NCI-H2196 (cell line): ENCODE measurements at regions not wholly inside any gene's neighbourhood (a gene's known extent, or its start where the extent isn't known, plus 50 kb on each side); places are given as distances from the start of the nearest gene placed in this dataset.
"Not testable (repeated sequence)": the region's sequence is repeated elsewhere in the genome, so short reads cannot be mapped to it uniquely, and the experiment has no call there.

Experiments
- DNase-seq: peaks from one replicate; lab custom pipeline; 2025; ENCODE audit not compliant: unreplicated experiment; lab: John Stamatoyannopoulos, UW

- DNase-seq, result no peak
These were observed 598.4 kb downstream of the CHSY3 start for GRCh38 chr5:130502702-130503101.

DNA sequence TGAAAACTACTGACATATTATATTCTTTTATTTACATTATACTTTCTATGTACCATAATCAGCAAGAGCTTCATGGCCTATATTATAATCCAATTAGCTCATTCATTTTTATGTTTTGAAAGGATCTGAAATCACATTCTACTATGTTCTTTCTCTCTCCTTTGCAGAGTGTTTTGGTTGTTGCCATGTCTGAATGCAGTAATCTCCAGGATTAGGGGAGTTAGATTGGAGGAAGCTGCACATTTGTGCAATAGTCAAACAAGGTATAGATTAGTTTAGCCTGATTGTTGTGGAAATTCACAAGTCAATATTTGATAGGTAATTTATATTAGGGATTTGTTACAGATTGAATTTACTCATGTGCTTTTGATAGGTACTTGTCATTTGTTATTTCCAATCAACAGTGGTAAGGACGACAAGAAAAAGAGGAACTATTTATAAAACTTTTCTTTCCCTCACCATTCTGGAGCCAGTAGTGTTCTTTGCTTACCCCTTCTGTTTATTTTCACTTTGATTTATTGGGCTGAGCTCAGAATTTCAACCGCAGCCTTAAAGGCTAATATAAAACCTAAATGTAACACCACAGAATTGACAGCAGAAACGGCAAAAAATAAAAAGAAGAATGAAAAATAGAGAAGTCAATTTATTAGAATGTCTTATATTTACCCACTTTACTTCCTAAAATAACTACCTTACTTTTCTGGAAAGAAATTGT is 597.0 kb downstream of the CHSY3 start:
- DNase-seq, result no peak

DNA sequence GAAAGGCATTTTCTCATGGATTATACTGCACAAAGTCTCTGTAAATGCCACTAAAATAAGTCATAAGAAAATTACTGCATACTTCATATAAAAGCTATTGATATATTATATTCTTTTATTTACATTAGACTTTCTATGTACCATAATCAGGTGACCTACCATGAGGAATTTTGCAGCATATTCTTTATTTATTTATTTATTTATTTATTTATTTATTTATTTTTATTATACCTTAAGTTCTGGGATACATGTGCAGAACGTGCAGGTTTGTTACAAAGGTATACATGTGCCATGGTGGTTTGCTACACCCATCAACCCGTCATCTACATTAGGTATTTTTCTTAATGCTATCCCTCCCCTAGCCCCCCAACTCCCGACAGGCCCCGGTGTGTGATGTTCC is 596.2 kb downstream of the CHSY3 start:
- not testable (repeated sequence) for DNase-seq

DNA sequence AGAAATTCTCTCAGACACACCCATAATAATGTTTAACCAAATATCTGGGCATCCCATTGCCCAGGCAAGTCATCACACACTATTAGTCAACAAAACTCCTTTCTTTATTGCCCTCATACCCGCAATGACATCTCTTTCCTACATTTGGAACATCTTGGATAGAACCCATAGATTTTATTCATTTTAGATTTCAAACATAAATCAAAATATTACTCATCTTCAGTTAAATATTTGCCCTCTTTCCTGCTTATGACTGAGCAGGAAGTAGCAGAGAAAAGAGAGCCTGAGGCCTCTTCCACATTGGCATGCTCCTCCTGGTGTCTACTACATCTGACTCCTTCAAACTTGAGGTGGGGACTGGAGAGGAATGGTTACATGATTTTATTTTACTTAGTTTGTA is 592.0 kb downstream of the CHSY3 start:
- DNase-seq, result no peak

DNA sequence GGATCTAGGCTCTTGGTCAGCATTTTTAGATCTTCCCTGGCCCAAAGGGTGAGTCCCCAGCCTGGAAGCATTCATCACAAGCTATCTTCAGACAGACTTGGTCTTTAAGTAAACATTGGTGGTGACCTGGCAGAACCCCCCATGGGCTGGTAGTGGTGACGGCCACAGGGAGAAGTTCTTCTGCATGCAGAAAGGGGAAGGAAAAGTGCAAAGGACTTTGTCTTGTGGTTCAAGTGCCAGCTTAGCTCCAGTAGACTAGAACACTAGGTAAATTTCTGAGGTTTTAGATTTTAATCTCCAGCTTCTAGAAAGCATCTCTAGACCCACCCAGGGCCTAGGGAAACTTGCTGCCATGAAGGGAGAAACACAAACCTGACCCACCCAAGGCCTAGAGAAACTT is 584.0 kb downstream of the CHSY3 start:
- DNase-seq, result no peak

GRCh38 chr5:130479045-130479804 is 575.0 kb downstream of the CHSY3 start:
- DNase-seq, result no peak

DNA sequence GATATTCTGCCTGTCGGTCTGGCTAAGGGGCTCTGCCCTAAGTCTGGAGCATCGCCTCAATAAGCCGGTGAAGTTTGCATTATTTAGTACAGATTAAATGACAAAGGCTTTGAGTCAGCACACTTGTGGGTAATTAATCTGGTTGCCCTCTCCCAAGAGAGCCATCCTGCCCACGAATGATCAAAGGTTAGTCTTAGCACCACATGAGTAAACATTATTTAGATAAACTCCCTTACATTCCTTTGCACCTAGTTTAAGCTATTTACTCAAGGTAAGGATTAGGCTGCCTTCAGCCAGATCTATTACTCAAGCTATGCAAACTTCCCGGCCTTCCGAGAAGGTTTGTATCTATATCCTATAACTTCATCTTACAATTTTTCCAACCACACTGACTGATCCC is 572.1 kb downstream of the CHSY3 start:
- no peak for DNase-seq

- no peak for DNase-seq
These were observed 558.3 kb downstream of the CHSY3 start for GRCh38 chr5:130462516-130462915.

- no peak for DNase-seq
These were observed 550.9 kb downstream of the CHSY3 start for GRCh38 chr5:130455175-130455574.

GRCh38 chr5:130452744-130453143 is 548.5 kb downstream of the CHSY3 start:
- no peak for DNase-seq

DNA sequence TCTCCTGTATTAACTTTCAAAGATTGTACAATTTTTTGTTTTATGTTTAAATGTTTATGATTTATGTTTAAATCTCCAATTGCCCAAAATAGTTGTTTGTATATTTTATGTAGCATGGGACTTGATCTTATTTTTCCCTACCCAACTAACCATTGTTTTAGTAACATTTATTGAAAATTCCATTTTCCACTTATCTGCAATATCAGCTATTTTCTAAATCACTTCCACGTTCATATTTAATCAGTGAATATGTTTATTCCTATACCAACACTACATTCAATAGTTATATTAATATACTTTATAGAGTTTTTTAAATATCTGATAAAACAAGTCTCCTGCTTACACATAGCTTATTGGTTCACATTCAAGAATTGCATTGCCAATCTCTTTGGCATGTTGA is 532.2 kb downstream of the CHSY3 start:
- DNase-seq, result no peak

GRCh38 chr5:130427222-130427955 is 523.1 kb downstream of the CHSY3 start:
- DNase-seq, result no peak

- no peak for DNase-seq
These were observed 521.2 kb downstream of the CHSY3 start for GRCh38 chr5:130425424-130425823.

DNA sequence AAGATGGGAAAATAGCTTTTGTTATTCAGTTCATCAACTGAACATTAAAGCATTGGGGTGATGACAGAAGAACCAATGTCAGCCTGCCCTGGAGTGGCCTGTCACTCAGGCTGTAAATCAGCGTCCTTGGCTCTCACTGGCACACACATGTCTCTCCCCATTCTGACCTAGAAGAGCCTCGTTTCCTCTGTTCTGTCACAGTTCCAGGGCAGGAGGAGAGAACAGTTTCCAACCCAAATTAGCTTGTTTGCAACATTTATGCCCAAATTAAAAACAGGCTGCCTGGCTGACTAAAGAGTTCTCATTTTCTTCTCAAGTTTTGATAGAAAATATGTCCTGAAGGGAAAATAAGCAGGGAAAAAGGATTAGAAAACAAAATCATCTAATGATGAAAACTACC is 520.1 kb downstream of the CHSY3 start:
- DNase-seq, result no peak

DNA sequence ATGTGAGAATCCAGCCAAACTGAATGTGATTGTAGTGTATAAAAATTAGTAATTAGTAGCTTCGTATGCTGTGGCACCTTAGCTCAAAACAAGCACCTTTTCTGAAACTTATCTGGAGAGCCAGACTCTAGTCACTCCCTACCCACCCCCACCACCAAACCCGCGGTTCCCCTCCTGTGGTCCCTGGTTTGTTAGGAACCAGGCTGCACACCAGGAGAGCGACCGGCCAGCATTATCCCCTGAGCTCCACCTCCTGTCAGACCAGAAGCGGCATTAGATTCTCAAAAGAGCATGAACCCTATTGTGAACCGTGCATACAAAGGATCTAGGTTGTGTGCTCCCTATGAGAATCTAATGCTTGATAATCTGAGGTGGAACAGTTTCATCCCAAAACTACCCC is 498.6 kb downstream of the CHSY3 start:
- DNase-seq, result no peak

DNA sequence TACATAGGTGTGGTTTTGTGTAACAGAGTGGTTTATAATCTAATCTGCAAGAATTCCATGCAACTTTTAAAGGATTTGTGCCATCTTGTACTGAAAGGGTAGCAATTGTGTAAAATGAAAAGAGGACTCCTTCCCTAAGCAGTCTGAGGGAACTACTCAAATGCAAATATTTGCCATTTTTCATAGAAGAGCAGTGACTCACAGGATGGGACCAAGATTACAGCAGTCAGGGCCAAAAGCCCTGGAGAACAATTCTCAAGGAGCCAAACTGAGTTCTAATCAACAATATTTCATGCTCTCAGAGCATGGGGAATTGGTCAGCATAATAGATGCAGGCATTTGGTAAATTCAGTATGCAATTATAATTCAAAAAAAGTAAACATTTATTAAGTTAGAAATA is 495.8 kb downstream of the CHSY3 start:
- DNase-seq, result no peak

DNA sequence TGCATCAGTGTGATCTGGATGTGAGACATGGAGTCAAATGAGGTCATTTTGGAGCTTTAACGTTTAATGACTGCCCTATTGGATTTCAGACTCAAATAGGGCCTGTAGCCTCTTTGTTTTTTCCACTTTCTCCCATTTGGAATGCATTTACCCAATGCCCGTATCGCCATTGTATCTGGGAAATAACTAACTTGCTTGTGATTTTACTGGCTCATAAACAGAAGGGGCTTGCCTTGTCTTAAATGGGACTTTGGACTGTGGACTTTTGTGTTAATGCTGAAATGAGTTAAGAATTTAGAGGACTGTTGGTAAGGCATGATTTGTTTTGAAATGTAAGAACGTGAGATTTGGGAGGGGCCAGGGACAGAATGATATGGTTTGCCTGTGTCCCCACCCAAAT is 494.6 kb downstream of the CHSY3 start:
- no peak for DNase-seq

GRCh38 chr5:130397727-130398126 is 493.5 kb downstream of the CHSY3 start:
- not testable (repeated sequence) for DNase-seq

DNA sequence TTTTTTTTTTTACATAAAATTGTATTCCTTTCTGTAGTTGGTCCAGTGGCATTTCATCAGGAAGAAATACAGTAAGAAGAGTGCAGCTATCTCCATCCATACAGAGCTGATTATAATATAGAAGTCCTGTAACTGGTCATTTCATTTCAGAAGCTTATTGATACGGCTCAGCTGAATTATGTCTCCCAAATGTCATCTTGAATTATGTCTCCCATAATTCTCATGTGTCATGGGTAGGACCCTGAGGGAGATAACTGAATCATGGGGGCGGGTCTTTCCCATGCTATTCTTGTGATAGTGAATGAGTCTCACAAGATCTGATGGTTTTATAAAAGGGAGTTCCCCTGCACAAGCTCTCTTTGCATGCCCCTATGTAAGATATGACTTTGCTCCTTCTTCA is 492.9 kb downstream of the CHSY3 start:
- DNase-seq, result no peak

- DNase-seq, result not testable (repeated sequence)
These were observed 487.5 kb downstream of the CHSY3 start for GRCh38 chr5:130391727-130392264.

- DNase-seq, result no peak
These were observed 481.9 kb downstream of the CHSY3 start for GRCh38 chr5:130386155-130386554.

DNA sequence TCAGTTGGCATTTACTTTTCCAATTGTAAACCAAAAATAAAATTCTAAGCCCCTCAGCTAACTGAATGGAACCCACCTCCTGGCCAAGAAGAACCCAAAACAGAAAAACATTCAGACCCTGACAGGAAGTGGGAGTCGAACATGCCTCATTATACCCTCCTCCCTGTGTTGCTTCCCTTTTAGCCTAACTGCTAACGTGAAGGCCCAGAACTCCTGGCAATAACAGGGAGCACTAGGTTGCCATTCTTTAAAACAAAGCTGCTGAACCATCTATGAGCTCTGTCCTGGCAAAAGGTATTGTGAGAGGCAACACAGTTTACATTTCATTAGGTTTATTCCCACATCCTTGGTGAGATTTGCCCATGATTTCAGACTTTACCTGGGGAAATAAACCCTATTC is 481.4 kb downstream of the CHSY3 start:
- no peak for DNase-seq
